ENCODE measurements at regions not wholly inside any gene's neighbourhood (a gene's known extent, or its start where the extent isn't known, plus 50 kb on each side); places are given as distances from the start of the nearest gene placed in this dataset.
A peak's percentile ranks its signal among the peaks of the same experiment; 100 is the strongest.

- WGBS, 4 donors = 83 to 91% (median 89%) methylated on average over 5 of the region's 5 CpGs
- no peak for DNase-seq
- TF ChIP-seq POLR2A (IDR thresholded peaks at IDR 0.05) (no peak), CTCF (IDR thresholded peaks at IDR 0.05) (no peak)
Observed at GRCh38 chr17:77534137-77534536, 393.4 kb downstream of the SEC14L1 start.

DNA sequence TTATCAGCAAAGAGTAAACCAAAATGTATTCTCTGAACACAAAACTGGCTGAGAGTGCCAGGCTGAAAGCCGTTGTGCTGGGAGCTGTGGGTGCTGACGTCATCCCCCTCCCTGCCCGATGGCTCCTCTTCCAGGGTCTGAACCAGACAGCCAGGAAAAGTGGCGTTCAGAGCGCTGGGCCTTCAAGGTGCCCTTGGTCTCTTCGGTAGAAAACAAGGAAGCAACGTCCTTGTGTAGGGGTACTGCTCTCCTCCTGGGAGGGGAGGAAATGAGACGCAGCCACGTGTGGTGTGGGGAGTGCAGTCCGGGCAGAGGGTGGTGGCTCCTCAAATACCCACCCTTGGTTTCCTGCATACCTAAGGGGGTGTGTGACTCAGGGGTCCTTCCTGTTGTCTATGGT, 394.7 kb downstream of the SEC14L1 start:
- H3K36me3 ChIP-seq = no peaks in the 10 kb centered on the region
- H3K9me3 ChIP-seq = peaks cover 0 to 4% (median 0%) of the 10 kb centered on the region in 12 donors
- ATAC-seq (peak in 3 of 4 donors; percentile 58 to 78 (median 73)), DNase-seq (peak in 1 of 5 donors; percentile 76)
- no peaks in the 10 kb centered on the region for H3K27me3 ChIP-seq
- no peak for TF ChIP-seq POLR2A (IDR thresholded peaks at IDR 0.05)
- no peak for TF ChIP-seq CTCF (IDR thresholded peaks at IDR 0.05)
- intact Hi-C loops (cut with DNase I) = no loop called here
- H3K4me1 ChIP-seq = peaks cover 0 to 7% (median 0%) of the 10 kb centered on the region in 12 donors
- WGBS, 4 donors = 34 to 50% (median 42%) methylated on average over 8 to 10 of the region's 10 CpGs
- H3K27ac ChIP-seq = peak overlapping the region in 4 of 12 donors; percentile 25 to 62 (median 36)
- no peak overlapping the region for H3K4me3 ChIP-seq

More at GRCh38 chr17:77534137-77534536, 393.4 kb downstream of the SEC14L1 start:
- H3K4me1 ChIP-seq = peaks cover 0 to 8% (median 0%) of the 10 kb centered on the region in 12 donors
- H3K4me3 ChIP-seq = no peak overlapping the region
- H3K36me3 ChIP-seq = no peaks in the 10 kb centered on the region
- peaks cover 0 to 10% (median 0%) of the 10 kb centered on the region in 9 donors for H3K27me3 ChIP-seq
- peaks cover 0 to 4% (median 0%) of the 10 kb centered on the region in 12 donors for H3K9me3 ChIP-seq
- no peak overlapping the region for H3K27ac ChIP-seq
- intact Hi-C loops (cut with DNase I) = no loop called here
- ATAC-seq = no peak

DNA sequence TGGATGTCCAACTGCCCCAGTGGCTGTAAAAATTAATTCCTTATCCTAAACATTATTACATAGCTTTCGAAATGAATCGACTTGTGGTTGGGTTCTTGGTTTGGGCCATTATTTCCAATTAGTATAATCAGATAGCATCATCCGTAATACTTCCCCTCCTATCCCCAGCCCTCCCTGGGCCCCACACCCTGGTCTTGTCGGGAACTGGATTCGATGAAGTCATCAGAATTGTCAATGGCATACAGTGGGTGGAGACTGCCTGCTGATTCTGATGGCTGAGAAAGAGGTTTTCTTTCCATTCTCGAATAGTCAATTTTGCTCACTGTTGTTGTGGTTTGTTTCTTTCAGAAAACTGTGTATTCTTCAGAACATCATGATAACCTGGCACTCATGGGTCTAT, 395.1 kb downstream of the SEC14L1 start:
- no peak for ATAC-seq
- Histone ChIP-seq H3K27me3 (no peaks in the 10 kb centered on the region), H3K36me3 (no peaks in the 10 kb centered on the region), H3K4me3 (no peak overlapping the region), H3K4me1 (peaks cover 0 to 7% (median 0%) of the 10 kb centered on the region in 12 donors), H3K27ac (peak overlapping the region in 2 of 12 donors; percentile 25 to 62), H3K9me3 (peaks cover 0 to 4% (median 0%) of the 10 kb centered on the region in 12 donors)
- no peak for DNase-seq
- 51 to 77% (median 61%) methylated on average over 6 of the region's 6 CpGs for whole genome bisulfite sequencing, 4 donors
- TF ChIP-seq CTCF (IDR thresholded peaks at IDR 0.05) (no peak), POLR2A (IDR thresholded peaks at IDR 0.05) (no peak)
- intact Hi-C loops (cut with DNase I) = no loop called here

DNA sequence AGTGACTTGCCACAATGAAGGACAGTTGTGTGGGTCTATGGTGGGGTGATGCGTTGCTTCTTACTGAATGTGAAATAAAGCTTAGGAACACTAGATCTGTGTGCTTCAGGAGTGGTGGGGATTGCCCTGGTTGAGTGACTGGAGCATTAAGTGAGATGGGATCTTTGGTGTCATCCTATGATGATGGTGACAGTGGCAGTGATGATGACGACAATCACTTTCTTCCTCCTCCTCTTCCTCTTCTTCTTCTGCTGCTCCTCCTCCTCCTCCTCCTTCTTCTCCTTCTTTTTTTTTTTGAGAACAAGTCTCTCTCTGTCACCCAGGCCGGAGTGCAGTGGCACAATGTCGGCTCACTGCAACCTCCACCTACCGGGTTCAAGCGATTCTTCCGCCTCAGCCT, 396.8 kb downstream of the SEC14L1 start:
- 88 to 96% (median 94%) methylated on average over 7 of the region's 7 CpGs for WGBS, 4 donors
- ATAC-seq = no peak
- no peaks in the 10 kb centered on the region for H3K36me3 ChIP-seq
- H3K27ac ChIP-seq = no peak overlapping the region
- no peak overlapping the region for H3K4me3 ChIP-seq
- H3K4me1 ChIP-seq = peaks cover 0 to 16% (median 8%) of the 10 kb centered on the region in 12 donors
- intact Hi-C loops (cut with DNase I) = no loop called here
- DNase-seq = no peak
- TF ChIP-seq POLR2A (IDR thresholded peaks at IDR 0.05) (no peak), CTCF (IDR thresholded peaks at IDR 0.05) (no peak)
- peaks cover 0 to 4% (median 0%) of the 10 kb centered on the region in 12 donors for H3K9me3 ChIP-seq
- no peaks in the 10 kb centered on the region for H3K27me3 ChIP-seq
